Erythroblast (primary cell): ENCODE measurements at regions not wholly inside any gene's neighbourhood (a gene's known extent, or its start where the extent isn't known, plus 50 kb on each side); places are given as distances from the start of the nearest gene placed in this dataset.

ENCODE experiments used
- GATA1 ChIP-seq: IDR thresholded peaks from 2 replicates; pipeline ENCODE4 v1.6.1; 2011; ENCODE audit warnings: low read depth, mild to moderate bottlenecking, control low read depth, low read length, moderate library complexity
- POLR2A ChIP-seq: IDR thresholded peaks from 2 replicates; pipeline ENCODE4 v1.6.1; 2011; ENCODE audit warnings: mild to moderate bottlenecking, low read length

DNA sequence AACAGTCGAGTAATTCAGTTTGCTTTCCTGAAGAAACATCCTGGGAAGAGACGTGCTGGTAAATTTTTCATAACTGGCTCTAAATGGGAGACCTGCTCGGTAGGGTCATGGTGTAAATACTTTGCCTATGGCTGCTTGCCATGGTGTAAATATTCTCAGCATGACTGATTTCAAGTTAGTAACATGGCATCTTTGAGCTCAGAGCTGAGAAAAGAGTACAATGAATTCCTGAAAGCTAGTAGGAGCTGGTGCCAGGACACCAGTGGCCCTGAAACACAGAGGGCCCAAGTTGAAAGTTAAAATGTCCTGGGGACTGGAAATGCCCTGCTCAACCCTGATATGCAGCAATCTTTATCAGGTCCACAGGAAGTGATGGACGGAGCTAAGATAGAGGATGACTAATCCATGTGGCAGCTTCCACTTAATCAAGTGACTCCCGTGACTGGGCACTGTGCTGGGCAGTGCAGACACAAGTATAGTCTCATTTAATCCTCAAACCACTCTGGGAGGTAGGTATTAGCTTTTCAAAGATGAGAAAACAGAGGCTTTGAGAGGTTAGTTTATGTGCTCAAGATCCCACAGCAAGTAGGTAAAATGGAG lies 130.1 kb upstream of the ADAMTS18 start:
- TF ChIP-seq POLR2A (no peak), GATA1 (no peak)
